ENCODE measurements at regions not wholly inside any gene's neighbourhood (a gene's known extent, or its start where the extent isn't known, plus 50 kb on each side); places are given as distances from the start of the nearest gene placed in this dataset.

- no peak for TF ChIP-seq CTCF (conservative IDR thresholded peaks at IDR 0.05; ENCODE audit: low read depth, low read length)
- no peak overlapping the region for H3K4me3 ChIP-seq (ENCODE audit: low read depth, low read length)
These were observed 162.1 kb upstream of the OGFRL1 start for GRCh38 chr6:71126506-71126905.

GRCh38 chr6:71127374-71127773 lies 161.2 kb upstream of the OGFRL1 start:
- DNase-seq (ENCODE audit: low read depth): peak; percentile 16
- no peak for TF ChIP-seq CTCF (conservative IDR thresholded peaks at IDR 0.05; ENCODE audit: low read depth, low read length)
- no peak overlapping the region for H3K4me3 ChIP-seq (ENCODE audit: low read depth, low read length)

More at GRCh38 chr6:71126506-71126905, 162.1 kb upstream of the OGFRL1 start:
- DNase-seq (ENCODE audit: low read depth): no peak

- no peak for TF ChIP-seq CTCF (conservative IDR thresholded peaks at IDR 0.05; ENCODE audit: low read depth, low read length)
- H3K4me3 ChIP-seq (ENCODE audit: low read depth, low read length): no peak overlapping the region
- DNase-seq (ENCODE audit: low read depth): no peak
These were observed 158.3 kb upstream of the OGFRL1 start for GRCh38 chr6:71130277-71130676.

DNA sequence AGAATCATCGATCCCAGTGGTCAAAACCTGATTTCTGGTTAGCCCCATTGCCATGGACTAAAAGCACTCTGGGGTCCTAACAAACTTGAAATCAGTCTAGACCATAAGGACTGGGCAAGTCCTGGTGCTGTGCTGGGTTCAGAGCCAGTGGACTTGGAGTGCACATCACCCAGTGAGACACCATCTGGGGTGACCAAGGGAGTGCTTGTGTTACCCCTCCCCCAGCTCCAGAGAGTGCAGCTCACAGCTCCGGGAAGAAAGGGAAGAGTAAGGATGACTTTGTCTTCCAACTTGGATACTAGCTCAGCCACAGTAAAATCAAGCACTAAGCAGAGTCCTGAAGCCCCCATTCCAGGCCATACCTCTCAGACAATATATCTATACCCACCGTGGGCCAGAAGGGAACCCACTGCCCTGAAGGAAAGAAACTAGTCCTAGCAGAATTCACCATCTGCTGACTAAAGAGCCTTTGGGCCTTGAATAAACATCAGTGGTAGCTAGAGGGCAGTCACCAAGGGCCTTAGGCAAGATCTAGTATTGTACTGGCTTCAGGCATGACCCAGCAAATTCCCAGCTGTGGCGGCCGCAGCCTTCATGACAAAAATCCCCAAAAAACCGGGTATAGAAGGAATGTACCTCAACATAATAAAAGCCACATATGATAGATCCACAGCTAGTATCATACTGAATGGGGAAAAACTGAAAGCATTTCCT lies 153.5 kb upstream of the OGFRL1 start:
- peak; percentile 21 for DNase-seq (ENCODE audit: low read depth)
- TF ChIP-seq CTCF (conservative IDR thresholded peaks at IDR 0.05; ENCODE audit: low read depth, low read length): peak; percentile 31
- no peak overlapping the region for H3K4me3 ChIP-seq (ENCODE audit: low read depth, low read length)

GRCh38 chr6:71137973-71138372 lies 150.6 kb upstream of the OGFRL1 start:
- no peak for TF ChIP-seq CTCF (conservative IDR thresholded peaks at IDR 0.05; ENCODE audit: low read depth, low read length)
- no peak overlapping the region for H3K4me3 ChIP-seq (ENCODE audit: low read depth, low read length)
- DNase-seq (ENCODE audit: low read depth): no peak

GRCh38 chr6:71138376-71138775 lies 150.2 kb upstream of the OGFRL1 start:
- DNase-seq (ENCODE audit: low read depth): peak; percentile 14
- no peak overlapping the region for H3K4me3 ChIP-seq (ENCODE audit: low read depth, low read length)
- no peak for TF ChIP-seq CTCF (conservative IDR thresholded peaks at IDR 0.05; ENCODE audit: low read depth, low read length)

- H3K4me3 ChIP-seq (ENCODE audit: low read depth, low read length): no peak overlapping the region
- TF ChIP-seq CTCF (conservative IDR thresholded peaks at IDR 0.05; ENCODE audit: low read depth, low read length): no peak
- peak; percentile 54 for DNase-seq (ENCODE audit: low read depth)
These were observed 149.4 kb upstream of the OGFRL1 start for GRCh38 chr6:71139249-71139648.

Measured in choroid plexus epithelial cell (primary cell).